Vagina (tissue), 2 donors: ENCODE measurements at regions not wholly inside any gene's neighbourhood (a gene's known extent, or its start where the extent isn't known, plus 50 kb on each side); places are given as distances from the start of the nearest gene placed in this dataset.

ENCODE experiments used
- CTCF ChIP-seq, 3 experiments: fragments of 450-650 bp in 2 of 3; fragments of 200-600 bp in 1 of 3; sonication (generic) in 1 of 3; IDR thresholded peaks; one replicate each; pipeline ENCODE4 v1.5.1; 2017 to 2019; ENCODE audit warnings: antibody characterized with exemption in 3 of 3, mild to moderate bottlenecking in 2 of 3, moderate library complexity in 2 of 3
- POLR2A ChIP-seq, 2 donors: fragments of 450-650 bp; IDR thresholded peaks; one replicate each; pipeline ENCODE4 v1.6.1; 2017; ENCODE audit warnings: antibody characterized with exemption in 2 of 2, mild to moderate bottlenecking in 2 of 2, moderate library complexity in 2 of 2
- POLR2AphosphoS5 ChIP-seq, 2 donors: sonication (generic); formaldehyde crosslinking; IDR thresholded peaks; one replicate each; pipeline ENCODE4 v1.9.0; 2017; ENCODE audit warnings: antibody characterized with exemption in 2 of 2, mild to moderate bottlenecking in 2 of 2, low read depth in 1 of 2; ENCODE audit not compliant: insufficient read depth in 1 of 2

- TF ChIP-seq CTCF (IDR thresholded peaks at IDR 0.05) (no peak), POLR2A (IDR thresholded peaks at IDR 0.05) (no peak), POLR2AphosphoS5 (IDR thresholded peaks at IDR 0.05; ENCODE audit: insufficient read depth in 1 of 2, low read depth in 1 of 2) (no peak)
These were observed 182.6 kb downstream of the ATOH1 start for GRCh38 chr4:94011190-94011589.
